KBM-7 (cell line): ENCODE measurements at regions not wholly inside any gene's neighbourhood (a gene's known extent, or its start where the extent isn't known, plus 50 kb on each side); places are given as distances from the start of the nearest gene placed in this dataset.

Experiments used
- DNase-seq: peaks from one replicate; pipeline ENCODE4 v3.0.0-alpha.2; 2015
- in situ Hi-C: fragments of 300-500 bp; cut with MboI; formaldehyde crosslinking; loops from 2 replicates; pipeline ENCODE4 v1.14.3; 2020; ENCODE audit warnings: low sequenced_read_pairs, low pct_unique_long_range_greater_than_20kb, mixed read lengths

DNA sequence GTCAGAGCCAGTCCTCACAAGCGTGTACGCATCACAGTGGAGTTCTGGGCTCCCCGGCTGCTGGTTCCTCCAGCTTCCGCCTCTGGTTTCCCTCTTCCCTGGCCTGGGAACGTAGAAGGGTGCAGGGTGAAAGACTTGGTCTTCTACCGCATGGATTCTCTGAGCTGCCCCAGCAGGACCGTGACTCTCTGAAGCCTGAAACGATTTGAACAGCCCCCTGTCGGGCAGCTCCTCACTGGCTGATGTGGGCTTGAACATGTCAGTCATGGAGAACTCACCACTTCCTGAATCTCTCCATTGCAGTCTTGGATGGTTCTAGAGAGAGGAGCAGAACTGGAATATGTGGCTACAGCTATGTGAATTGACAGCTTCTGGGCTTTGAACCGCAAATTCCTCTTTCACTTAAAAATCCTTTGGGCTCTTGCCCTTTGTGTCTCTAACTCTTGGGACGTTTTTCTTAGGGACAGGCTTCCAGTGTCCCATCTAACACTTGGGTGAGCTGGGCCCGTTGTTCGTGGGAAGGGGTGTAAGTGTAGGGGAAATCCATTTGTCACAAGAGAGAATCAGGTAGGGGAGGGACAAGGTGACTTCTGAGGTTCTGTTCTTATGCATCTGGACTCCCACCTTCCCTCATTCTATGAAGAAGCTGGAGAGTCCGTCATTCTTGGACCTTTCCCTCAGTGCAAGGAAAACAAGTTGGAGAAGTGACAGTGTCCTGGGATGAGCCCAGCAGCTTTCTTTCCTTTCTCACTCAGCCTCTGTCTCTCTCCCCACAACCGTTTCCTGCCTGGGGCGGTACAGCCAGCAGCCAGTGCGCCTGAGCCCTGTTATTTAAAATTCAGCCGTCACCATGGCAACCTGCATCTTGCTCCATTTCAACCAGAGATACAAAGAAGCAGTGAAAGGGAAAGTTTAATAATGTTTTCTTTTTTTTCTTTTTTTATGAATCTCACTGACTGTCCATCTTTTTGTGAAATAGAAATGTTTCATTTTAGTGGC is 84.7 kb downstream of the PTTG1 start:
- in situ Hi-C loops = no loop called here
- peak; percentile 78 for DNase-seq

DNA sequence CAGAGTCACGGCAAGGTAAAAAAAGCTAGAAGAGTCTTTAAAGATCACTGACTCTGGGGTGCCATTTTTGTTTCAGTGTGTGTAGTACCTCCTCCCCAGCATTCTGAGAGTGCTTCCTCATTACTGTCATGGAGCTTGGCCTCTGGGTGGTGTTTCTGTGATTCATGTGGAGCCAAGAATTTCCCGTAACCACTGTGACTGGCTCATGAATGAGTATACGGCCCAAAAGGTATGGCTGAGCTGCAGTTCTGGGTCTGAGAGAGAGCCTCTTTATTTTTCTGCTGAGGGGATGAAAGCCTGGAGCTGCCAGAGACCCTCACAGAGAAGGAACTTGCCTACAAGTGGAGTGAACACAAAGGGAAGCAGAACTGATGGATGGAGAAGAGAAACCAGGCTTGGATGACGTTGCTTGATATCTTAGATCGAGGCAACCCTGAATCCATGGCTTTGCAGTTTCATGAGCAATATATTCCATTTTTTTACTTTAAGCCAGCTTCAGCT is 85.6 kb downstream of the PTTG1 start:
- in situ Hi-C loops = no loop called here
- DNase-seq = peak; percentile 46

DNA sequence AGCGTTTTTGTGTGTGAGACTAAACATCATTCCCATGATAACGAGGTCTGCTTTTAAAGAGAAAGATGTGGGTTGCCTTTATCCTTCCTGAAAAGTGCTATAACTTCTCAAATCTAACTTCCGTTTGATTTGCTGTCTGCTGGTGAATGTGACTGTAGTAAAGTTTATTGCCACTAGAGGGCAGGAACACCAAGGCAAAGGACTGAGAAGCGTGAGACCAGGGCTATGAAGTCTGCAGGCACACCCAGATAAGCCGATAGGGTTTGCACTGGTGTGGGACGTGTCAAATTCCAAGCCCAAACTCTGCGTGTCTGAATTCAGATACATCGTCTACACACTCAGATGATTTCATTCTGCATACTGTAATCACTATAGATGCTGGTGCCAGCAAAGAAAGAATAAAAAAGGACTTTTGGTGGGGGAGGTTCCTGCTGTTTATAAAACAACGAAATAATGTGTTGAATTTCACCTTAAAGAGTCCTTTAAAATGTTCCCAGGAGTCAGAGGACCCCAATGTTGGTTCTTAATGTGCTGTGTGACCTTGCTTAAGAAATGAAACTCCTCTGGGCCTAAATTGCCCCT is 87.2 kb downstream of the PTTG1 start:
- DNase-seq = peak; percentile 95
- in situ Hi-C loops = no loop called here

DNA sequence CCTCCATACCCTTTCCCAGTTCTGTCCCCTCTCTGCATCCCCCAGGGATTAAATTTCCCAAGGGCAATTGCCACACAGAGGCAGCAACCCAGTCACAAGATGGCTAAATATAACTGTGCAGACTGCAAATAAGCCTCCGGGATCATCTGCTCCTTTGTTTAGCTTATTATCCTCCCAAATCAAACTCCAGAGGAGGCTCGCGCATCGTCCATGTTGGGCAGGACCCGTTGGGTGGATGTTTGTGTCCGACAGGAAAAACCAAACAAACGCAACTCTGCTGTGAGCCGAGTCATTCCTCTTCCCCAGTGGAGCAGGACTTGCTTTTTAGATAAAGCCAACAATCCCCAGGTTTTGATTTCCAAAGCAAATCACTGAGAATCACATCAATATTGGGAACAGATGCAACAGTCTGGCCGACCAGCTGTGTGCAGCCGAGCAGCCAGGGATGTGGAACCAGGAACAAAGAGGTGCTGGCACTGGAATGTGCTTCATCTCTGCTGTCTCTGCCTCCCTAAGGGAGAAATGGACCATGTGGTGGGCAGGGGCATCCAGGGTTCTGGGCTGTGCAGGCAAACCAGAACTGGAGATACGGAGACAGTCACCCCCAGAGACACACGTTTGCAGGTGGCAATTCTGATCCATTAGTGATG is 89.8 kb downstream of the PTTG1 start:
- in situ Hi-C loops = no loop called here

More for the DNA sequence above, 89.8 kb downstream of the PTTG1 start:
- no peak for DNase-seq
